Upper lobe of right lung (tissue), 1 donor: ENCODE measurements at regions not wholly inside any gene's neighbourhood (a gene's known extent, or its start where the extent isn't known, plus 50 kb on each side); places are given as distances from the start of the nearest gene placed in this dataset.

Source experiments
- ATAC-seq: fragments of 200-7000 bp; cut with Tn5 transposase; one replicate; pipeline ENCODE4 v1.9.1; 2020; ENCODE audit warnings: mild to moderate bottlenecking, moderate library complexity
- DNase-seq: peaks from one replicate; pipeline ENCODE4 v3.0.0-alpha.2; 2020
- H3K27ac ChIP-seq: fragments of 200-600 bp; one replicate; pipeline ENCODE4 v1.8.0; 2022
- H3K27me3 ChIP-seq: fragments of 200-600 bp; one replicate; pipeline ENCODE4 v1.8.0; 2022; ENCODE audit warnings: mild to moderate bottlenecking
- H3K36me3 ChIP-seq: fragments of 200-600 bp; one replicate; pipeline ENCODE4 v1.8.0; 2022
- H3K4me1 ChIP-seq: fragments of 200-600 bp; one replicate; pipeline ENCODE4 v1.8.0; 2022
- H3K4me3 ChIP-seq: fragments of 200-600 bp; one replicate; pipeline ENCODE4 v1.8.0; 2022; ENCODE audit warnings: mild to moderate bottlenecking
- H3K9me3 ChIP-seq: fragments of 200-600 bp; one replicate; pipeline ENCODE4 v1.8.0; 2022
- intact Hi-C: fragments of 100-400 bp; cut with DNase I; formaldehyde crosslinking; loops from one replicate; pipeline ENCODE4 v1.11.0; 2022
- TF ChIP-seq, protein P1 (sequence below): fragments of 200-600 bp; IDR thresholded peaks from one replicate; pipeline ENCODE4 v1.8.0; 2022; ENCODE audit warnings: antibody characterized with exemption
- donor health status: DM: no; HTN: yes; CAD: no; lungs with severe emphysema.

DNA sequence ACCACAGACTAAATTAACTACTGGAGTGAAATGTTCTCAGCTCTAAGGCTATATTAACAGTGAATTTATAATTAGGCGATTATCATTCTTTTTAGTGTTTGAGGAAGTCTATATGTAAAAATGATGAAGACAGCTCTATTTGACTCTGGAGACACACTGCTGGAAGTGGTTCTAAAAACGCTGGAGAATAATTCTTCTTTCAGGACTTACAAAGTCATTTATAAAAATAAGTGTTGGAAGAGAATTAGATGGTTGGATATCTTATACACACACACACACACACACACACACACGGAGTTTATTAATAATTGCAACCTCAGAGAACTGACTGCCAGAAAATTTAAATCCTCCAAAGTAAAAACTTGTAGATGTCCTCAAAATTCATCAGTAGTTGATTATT, 1171.3 kb downstream of the EFNB2 start:
- H3K36me3 ChIP-seq: no peaks in the 10 kb centered on the region
- H3K27ac ChIP-seq: no peak overlapping the region
- no peak for ATAC-seq
- no peak overlapping the region for H3K4me3 ChIP-seq
- no peaks in the 10 kb centered on the region for H3K27me3 ChIP-seq
- TF ChIP-seq, protein P1, sequence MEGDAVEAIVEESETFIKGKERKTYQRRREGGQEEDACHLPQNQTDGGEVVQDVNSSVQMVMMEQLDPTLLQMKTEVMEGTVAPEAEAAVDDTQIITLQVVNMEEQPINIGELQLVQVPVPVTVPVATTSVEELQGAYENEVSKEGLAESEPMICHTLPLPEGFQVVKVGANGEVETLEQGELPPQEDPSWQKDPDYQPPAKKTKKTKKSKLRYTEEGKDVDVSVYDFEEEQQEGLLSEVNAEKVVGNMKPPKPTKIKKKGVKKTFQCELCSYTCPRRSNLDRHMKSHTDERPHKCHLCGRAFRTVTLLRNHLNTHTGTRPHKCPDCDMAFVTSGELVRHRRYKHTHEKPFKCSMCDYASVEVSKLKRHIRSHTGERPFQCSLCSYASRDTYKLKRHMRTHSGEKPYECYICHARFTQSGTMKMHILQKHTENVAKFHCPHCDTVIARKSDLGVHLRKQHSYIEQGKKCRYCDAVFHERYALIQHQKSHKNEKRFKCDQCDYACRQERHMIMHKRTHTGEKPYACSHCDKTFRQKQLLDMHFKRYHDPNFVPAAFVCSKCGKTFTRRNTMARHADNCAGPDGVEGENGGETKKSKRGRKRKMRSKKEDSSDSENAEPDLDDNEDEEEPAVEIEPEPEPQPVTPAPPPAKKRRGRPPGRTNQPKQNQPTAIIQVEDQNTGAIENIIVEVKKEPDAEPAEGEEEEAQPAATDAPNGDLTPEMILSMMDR: no peak
- H3K9me3 ChIP-seq: no peaks in the 10 kb centered on the region
- intact Hi-C loops: no loop called here
- no peaks in the 10 kb centered on the region for H3K4me1 ChIP-seq
- DNase-seq: no peak

DNA sequence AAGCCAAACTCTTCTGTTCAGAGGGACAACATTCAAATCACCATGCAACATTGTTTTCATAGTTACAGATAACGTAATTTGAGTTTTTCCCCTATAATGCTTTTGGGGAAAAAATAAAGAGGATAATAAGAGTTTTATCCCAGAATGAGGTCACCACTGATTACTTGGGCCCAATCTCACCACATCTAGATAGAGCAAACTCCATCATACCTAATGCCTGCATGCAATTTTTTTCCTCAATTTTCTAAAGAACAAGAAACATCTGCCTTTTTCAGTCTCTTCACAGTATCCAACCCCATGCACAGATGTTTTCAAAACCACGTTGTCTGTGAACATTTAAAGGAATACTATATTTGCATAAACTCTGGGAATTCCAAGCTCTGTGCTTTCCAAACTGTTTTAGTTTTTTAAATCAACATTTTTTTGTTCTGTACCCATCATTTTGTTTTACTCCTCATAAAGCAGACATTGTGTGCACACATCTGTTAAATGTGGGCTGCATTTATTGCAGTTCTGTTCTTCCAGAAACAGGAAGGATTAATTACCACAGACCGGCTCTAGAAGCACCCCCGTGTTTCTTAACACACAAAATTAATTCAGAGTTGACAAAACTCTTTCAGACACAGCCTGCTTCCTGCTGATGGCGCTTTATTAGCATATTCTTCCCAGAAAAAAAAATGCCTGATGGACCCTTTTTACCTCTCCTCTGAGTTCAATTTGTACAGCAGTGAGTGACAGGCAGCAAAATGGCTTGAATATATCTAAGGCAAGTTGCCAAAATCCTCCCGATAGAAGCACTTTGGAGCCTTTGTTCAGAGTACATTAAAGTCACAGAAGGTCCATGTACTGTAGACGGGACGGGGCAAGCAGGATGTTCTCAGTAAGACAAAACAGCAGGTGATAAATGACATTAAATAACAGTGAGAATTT, 1171.9 kb downstream of the EFNB2 start:
- DNase-seq (no peak), ATAC-seq (no peak)
- Histone ChIP-seq H3K4me1 (no peaks in the 10 kb centered on the region), H3K27me3 (no peaks in the 10 kb centered on the region), H3K4me3 (no peak overlapping the region), H3K36me3 (no peaks in the 10 kb centered on the region), H3K9me3 (no peaks in the 10 kb centered on the region), H3K27ac (no peak overlapping the region)
- TF ChIP-seq, protein P1: no peak
- intact Hi-C loops: no loop called here

DNA sequence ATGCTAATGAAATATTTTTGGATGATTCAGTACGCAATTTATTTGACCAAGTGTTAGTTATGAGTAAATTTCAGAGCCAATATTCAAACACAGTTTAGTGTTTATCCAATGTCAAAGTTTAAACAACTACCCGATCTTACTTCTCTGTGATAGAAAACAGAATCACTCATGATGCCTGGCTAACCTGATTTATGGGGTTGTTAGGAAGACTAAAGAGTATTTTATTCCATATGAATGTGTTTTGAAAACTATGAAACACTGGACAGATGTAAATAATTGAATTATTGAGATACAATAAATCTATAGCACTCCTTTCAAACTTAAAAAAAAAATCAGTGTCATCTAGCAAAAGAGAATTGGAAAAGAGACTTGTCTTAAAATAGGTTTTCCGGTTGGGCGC, 1181.8 kb downstream of the EFNB2 start:
- Histone ChIP-seq H3K36me3 (no peaks in the 10 kb centered on the region), H3K4me3 (no peak overlapping the region), H3K4me1 (no peaks in the 10 kb centered on the region), H3K27me3 (no peaks in the 10 kb centered on the region), H3K27ac (no peak overlapping the region), H3K9me3 (no peaks in the 10 kb centered on the region)
- intact Hi-C loops: no loop called here
- DNase-seq (no peak), ATAC-seq (no peak)
- TF ChIP-seq, protein P1: no peak

DNA sequence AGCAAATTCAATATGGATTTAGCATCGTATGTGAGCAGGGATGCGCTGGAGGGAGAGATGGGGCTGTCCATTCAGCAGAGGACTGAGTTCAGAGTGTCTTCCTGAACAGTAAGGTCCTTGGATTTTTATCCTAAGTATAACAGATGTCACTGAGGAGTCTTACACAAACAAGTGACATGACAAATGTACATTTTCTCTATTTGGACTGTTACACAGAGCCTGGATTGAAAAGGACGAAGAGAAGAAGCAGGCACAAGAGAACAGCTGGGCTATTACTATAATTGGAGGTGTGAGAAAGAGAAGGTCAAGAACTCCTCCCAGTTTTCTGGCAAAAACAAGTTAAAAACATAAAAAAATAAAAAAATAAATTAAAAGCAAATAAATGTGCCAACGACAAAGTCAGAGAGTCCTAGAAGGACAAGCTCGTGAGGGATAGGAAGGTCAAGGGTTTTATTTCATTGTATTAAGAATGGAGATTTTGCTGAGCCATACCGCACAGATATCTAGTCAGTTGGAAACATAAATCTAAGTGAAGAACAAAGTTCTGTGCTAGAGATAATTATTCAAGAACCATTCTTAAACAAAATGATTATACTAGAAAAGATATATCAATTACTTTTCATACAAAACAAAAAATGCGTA, 1186.3 kb downstream of the EFNB2 start:
- intact Hi-C loops: no loop called here
- DNase-seq (no peak), ATAC-seq (no peak)
- H3K4me3 ChIP-seq: no peak overlapping the region
- H3K4me1 ChIP-seq: no peaks in the 10 kb centered on the region
- no peaks in the 10 kb centered on the region for H3K36me3 ChIP-seq
- TF ChIP-seq, protein P1: no peak
- H3K27ac ChIP-seq: no peak overlapping the region
- no peaks in the 10 kb centered on the region for H3K9me3 ChIP-seq
- no peaks in the 10 kb centered on the region for H3K27me3 ChIP-seq

DNA sequence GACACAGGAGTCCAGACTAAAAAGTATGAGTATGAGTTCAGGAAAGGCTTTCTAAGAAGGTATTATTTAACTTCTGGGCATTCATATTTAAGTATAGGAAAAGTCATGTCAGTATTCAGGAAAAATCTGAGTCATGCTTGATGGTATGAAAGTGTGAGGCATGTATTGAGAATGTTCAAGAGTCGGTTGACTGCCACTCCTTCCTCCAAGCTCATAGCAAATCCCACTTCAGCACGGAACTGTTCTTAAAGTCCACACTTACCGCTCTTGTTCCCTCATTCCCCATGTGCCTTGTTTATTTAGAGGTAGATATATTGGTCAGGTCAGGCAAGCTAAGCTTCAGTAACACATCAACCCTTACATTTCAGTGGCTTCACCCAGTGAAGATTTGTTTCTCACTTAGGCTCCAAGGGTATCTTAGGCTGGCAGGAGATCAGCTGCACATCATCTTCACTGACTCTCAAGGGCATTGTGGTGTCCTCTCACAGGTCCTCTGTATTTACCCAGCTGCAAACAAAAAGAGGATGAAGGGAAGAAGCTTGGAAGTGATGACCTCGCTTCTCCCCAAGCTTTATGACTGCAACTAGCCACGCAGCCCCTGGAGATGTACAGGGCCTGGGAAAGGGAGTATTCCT, 1189.2 kb downstream of the EFNB2 start:
- ATAC-seq: peak; percentile 92
- H3K27me3 ChIP-seq: no peaks in the 10 kb centered on the region
- no peaks in the 10 kb centered on the region for H3K4me1 ChIP-seq
- intact Hi-C loops: no loop called here
- no peak overlapping the region for H3K4me3 ChIP-seq
- H3K36me3 ChIP-seq: no peaks in the 10 kb centered on the region
- H3K9me3 ChIP-seq: no peaks in the 10 kb centered on the region
- H3K27ac ChIP-seq: no peak overlapping the region
- no peak for DNase-seq
- TF ChIP-seq, protein P1: no peak
